H9 (cell line): ENCODE measurements at regions not wholly inside any gene's neighbourhood (a gene's known extent, or its start where the extent isn't known, plus 50 kb on each side); places are given as distances from the start of the nearest gene placed in this dataset.

Experiments used
- DNase-seq: peaks from one replicate; pipeline ENCODE4 v3.0.0-alpha.2; 2017
- H2AFZ ChIP-seq: one replicate; pipeline ENCODE4 v1.6.1; 2013; ENCODE audit warnings: mild to moderate bottlenecking, low read length, control low read depth, moderate library complexity
- H2AK5ac ChIP-seq: 2 replicates; pipeline ENCODE4 v1.6.1; 2013; ENCODE audit warnings: low read length, control low read depth, mixed read lengths; ENCODE audit not compliant: insufficient read length
- H2BK120ac ChIP-seq: one replicate; pipeline ENCODE4 v1.6.1; 2013; ENCODE audit warnings: low read depth, mild to moderate bottlenecking, low read length, control low read depth, inconsistent platforms; ENCODE audit not compliant: poor library complexity, severe bottlenecking
- H2BK12ac ChIP-seq: 2 replicates; pipeline ENCODE4 v1.6.1; 2013; ENCODE audit warnings: low read length, control low read depth, mixed read lengths, low read depth; ENCODE audit not compliant: insufficient read length
- H2BK15ac ChIP-seq: 2 replicates; pipeline ENCODE4 v1.6.1; 2013; ENCODE audit warnings: low read depth, low read length, control low read depth
- H2BK20ac ChIP-seq: one replicate; pipeline ENCODE4 v1.6.1; 2013; ENCODE audit warnings: low read depth, mild to moderate bottlenecking, low read length, control low read depth, inconsistent platforms; ENCODE audit not compliant: poor library complexity, severe bottlenecking
- H2BK5ac ChIP-seq: 2 replicates; pipeline ENCODE4 v1.6.1; 2013; ENCODE audit warnings: low read length, control low read depth, mixed read lengths; ENCODE audit not compliant: insufficient read length
- H3K14ac ChIP-seq: 2 replicates; pipeline ENCODE4 v1.6.1; 2013; ENCODE audit warnings: low read length, control low read depth; ENCODE audit not compliant: insufficient read depth
- H3K18ac ChIP-seq: 2 replicates; pipeline ENCODE4 v1.6.1; 2013; ENCODE audit warnings: low read depth, mild to moderate bottlenecking, mixed read lengths, low read length, control low read depth; ENCODE audit not compliant: insufficient read length
- H3K23ac ChIP-seq: 2 replicates; pipeline ENCODE4 v1.6.1; 2013; ENCODE audit warnings: low read length, control low read depth, mixed read lengths, low read depth; ENCODE audit not compliant: insufficient read length
- H3K23me2 ChIP-seq: 2 replicates; pipeline ENCODE4 v1.6.1; 2013; ENCODE audit warnings: low read depth, mild to moderate bottlenecking, mixed read lengths, low read length, control low read depth; ENCODE audit not compliant: insufficient read length, poor library complexity, severe bottlenecking
- H3K27ac ChIP-seq: 2 replicates; pipeline ENCODE4 v1.5.1; 2013; ENCODE audit warnings: low read length, control low read depth, mixed read lengths, low read depth; ENCODE audit not compliant: insufficient read length
- H3K27me3 ChIP-seq: 2 replicates; pipeline ENCODE4 v1.6.1; 2013; ENCODE audit warnings: low read length, control low read depth, inconsistent platforms; ENCODE audit not compliant: insufficient read depth
- H3K4ac ChIP-seq: 2 replicates; pipeline ENCODE4 v1.6.1; 2013; ENCODE audit warnings: low read depth, mild to moderate bottlenecking, control low read depth, inconsistent platforms, low read length, moderate library complexity
- H3K4me1 ChIP-seq: 2 replicates; pipeline ENCODE4 v1.6.1; 2013; ENCODE audit warnings: low read length, control low read depth, inconsistent platforms; ENCODE audit not compliant: insufficient read depth
- H3K4me2 ChIP-seq: 2 replicates; pipeline ENCODE4 v1.6.1; 2013; ENCODE audit warnings: low read length, control low read depth, mixed read lengths; ENCODE audit not compliant: insufficient read length, insufficient read depth
- H3K56ac ChIP-seq: 2 replicates; pipeline ENCODE4 v1.6.1; 2013; ENCODE audit warnings: low read depth, mild to moderate bottlenecking, mixed read lengths, low read length, control low read depth; ENCODE audit not compliant: insufficient read length
- H3K79me1 ChIP-seq: 2 replicates; pipeline ENCODE4 v1.6.1; 2013; ENCODE audit warnings: low read depth, mild to moderate bottlenecking, moderate library complexity, low read length, control low read depth, inconsistent platforms; ENCODE audit not compliant: insufficient read depth, poor library complexity, severe bottlenecking
- H3K79me2 ChIP-seq: 2 replicates; pipeline ENCODE4 v1.6.1; 2013; ENCODE audit warnings: low read length, control low read depth, inconsistent platforms; ENCODE audit not compliant: insufficient read depth
- H3K9ac ChIP-seq: 2 replicates; pipeline ENCODE4 v1.6.1; 2013; ENCODE audit warnings: low read length, control low read depth, mixed read lengths; ENCODE audit not compliant: insufficient read length; ENCODE audit errors: extremely low read depth
- H3K9me3 ChIP-seq: one replicate; pipeline ENCODE4 v1.6.1; 2013; ENCODE audit warnings: low read depth, low read length, inconsistent platforms; ENCODE audit not compliant: control insufficient read depth
- H3T11ph ChIP-seq: one replicate; pipeline ENCODE4 v1.6.1; 2013; ENCODE audit warnings: mild to moderate bottlenecking, low read length, control low read depth, inconsistent platforms
- H4K20me1 ChIP-seq: one replicate; pipeline ENCODE4 v1.6.1; 2013; ENCODE audit not compliant: control insufficient read depth, insufficient read length, insufficient read depth
- H4K5ac ChIP-seq: 2 replicates; pipeline ENCODE4 v1.6.1; 2013; ENCODE audit warnings: low read depth, mild to moderate bottlenecking, mixed read lengths, low read length, control low read depth; ENCODE audit not compliant: insufficient read length
- H4K8ac ChIP-seq: replicated peaks from 2 replicates; pipeline ENCODE4 v1.6.1; 2013; ENCODE audit warnings: low read length, control low read depth, mixed read lengths, low read depth; ENCODE audit not compliant: insufficient read length
- H4K91ac ChIP-seq: 2 replicates; pipeline ENCODE4 v1.6.1; 2013; ENCODE audit warnings: low read depth, mild to moderate bottlenecking, moderate library complexity, mixed read lengths, low read length, control low read depth; ENCODE audit not compliant: insufficient read length
- H3K27ac Mint-ChIP-seq, 3 experiments: 2 replicates in 2 of 3; 3 replicates in 1 of 3; pipeline ENCODE4 v1.8.0; 2020 to 2021; ENCODE audit warnings: mixed read lengths in 3 of 3, mild to moderate bottlenecking in 1 of 3, moderate library complexity in 1 of 3
- H3K27me3 Mint-ChIP-seq: 2 replicates; pipeline ENCODE4 v1.8.0; 2021; ENCODE audit warnings: low read depth, mild to moderate bottlenecking, moderate library complexity, mixed read lengths
- H3K36me3 Mint-ChIP-seq, 3 experiments: 2 replicates in 2 of 3; 3 replicates in 1 of 3; pipeline ENCODE4 v1.8.0; 2020 to 2021; ENCODE audit warnings: low read depth in 3 of 3, mixed read lengths in 3 of 3; ENCODE audit not compliant: insufficient read depth in 1 of 3
- H3K4me1 Mint-ChIP-seq, 2 experiments: 2 replicates each; pipeline ENCODE4 v1.8.0; 2020; ENCODE audit warnings: mixed read lengths in 2 of 2
- H3K4me3 Mint-ChIP-seq, 2 experiments: 2 replicates in 1 of 2; 3 replicates in 1 of 2; pipeline ENCODE4 v1.8.0; 2020 to 2021; ENCODE audit warnings: mild to moderate bottlenecking in 2 of 2, mixed read lengths in 2 of 2, moderate library complexity in 1 of 2
- H3K9me3 Mint-ChIP-seq, 2 experiments: 2 replicates in 1 of 2; 3 replicates in 1 of 2; pipeline ENCODE4 v1.8.0; 2020; ENCODE audit warnings: mild to moderate bottlenecking in 2 of 2, mixed read lengths in 2 of 2, moderate library complexity in 1 of 2
- WGBS: extraction: QIAGEN DNeasy Blood & Tissue Kit; methylation state at CpG from one replicate; pipeline ENCODE4 v1.1.7; 2013; ENCODE audit warnings: missing lambda C conversion rate, low lambda C conversion rate, mixed read lengths; ENCODE audit not compliant: insufficient read length; ENCODE audit errors: extremely low coverage; 5-methylcytosine and 5-hydroxymethylcytosine counted together
- TF ChIP-seq, protein P1 (sequence below): fragments of 200-600 bp; sonication (generic); conservative IDR thresholded peaks from 3 replicates; pipeline ENCODE4 v1.8.0; 2021; ENCODE audit warnings: antibody characterized with exemption, mild to moderate bottlenecking

GRCh38 chr6:19297880-19298279 is 539.3 kb upstream of the ID4 start:
- Histone ChIP-seq H2BK15ac (no peak overlapping the region), H3K27ac (no peak overlapping the region), H3K4ac (no peak overlapping the region), H4K20me1 (no peaks in the 10 kb centered on the region), H3K23ac (no peak overlapping the region), H4K91ac (no peak overlapping the region), H3K23me2 (no peaks in the 10 kb centered on the region), H3K56ac (no peak overlapping the region), H2AK5ac (no peak overlapping the region), H3K9ac (no peak overlapping the region), H4K8ac (no peak overlapping the region), H2BK20ac (no peak overlapping the region), H3K18ac (no peak overlapping the region), H3T11ph (no peak overlapping the region), H2BK120ac (no peak overlapping the region), H3K79me2 (no peaks in the 10 kb centered on the region), H4K5ac (no peak overlapping the region), H3K27me3 (no peaks in the 10 kb centered on the region), H3K79me1 (no peaks in the 10 kb centered on the region), H2BK5ac (no peak overlapping the region), H3K14ac (no peak overlapping the region), H3K4me1 (peaks cover 3% of the 10 kb centered on the region; the same call in 1 of the 2 replicates), H2BK12ac (no peak overlapping the region), H3K4me2 (no peak overlapping the region), H2AFZ (no peak overlapping the region), H3K9me3 (no peaks in the 10 kb centered on the region)
- Mint-ChIP-seq H3K4me1 (peaks cover 22 to 25% of the 10 kb centered on the region in 2 experiments), H3K4me3 (no peak overlapping the region), H3K27me3 (no peaks in the 10 kb centered on the region), H3K36me3 (no peaks in the 10 kb centered on the region), H3K9me3 (no peaks in the 10 kb centered on the region; a peak in 2 of 5 replicates), H3K27ac (peak overlapping the region in 2 of 3 experiments; percentile 17 to 43; a peak in 4 of 7 replicates)
- TF ChIP-seq, protein P1, sequence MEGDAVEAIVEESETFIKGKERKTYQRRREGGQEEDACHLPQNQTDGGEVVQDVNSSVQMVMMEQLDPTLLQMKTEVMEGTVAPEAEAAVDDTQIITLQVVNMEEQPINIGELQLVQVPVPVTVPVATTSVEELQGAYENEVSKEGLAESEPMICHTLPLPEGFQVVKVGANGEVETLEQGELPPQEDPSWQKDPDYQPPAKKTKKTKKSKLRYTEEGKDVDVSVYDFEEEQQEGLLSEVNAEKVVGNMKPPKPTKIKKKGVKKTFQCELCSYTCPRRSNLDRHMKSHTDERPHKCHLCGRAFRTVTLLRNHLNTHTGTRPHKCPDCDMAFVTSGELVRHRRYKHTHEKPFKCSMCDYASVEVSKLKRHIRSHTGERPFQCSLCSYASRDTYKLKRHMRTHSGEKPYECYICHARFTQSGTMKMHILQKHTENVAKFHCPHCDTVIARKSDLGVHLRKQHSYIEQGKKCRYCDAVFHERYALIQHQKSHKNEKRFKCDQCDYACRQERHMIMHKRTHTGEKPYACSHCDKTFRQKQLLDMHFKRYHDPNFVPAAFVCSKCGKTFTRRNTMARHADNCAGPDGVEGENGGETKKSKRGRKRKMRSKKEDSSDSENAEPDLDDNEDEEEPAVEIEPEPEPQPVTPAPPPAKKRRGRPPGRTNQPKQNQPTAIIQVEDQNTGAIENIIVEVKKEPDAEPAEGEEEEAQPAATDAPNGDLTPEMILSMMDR = no peak
- WGBS = no CpG with 5 or more reads among the region's 4 CpGs
- DNase-seq = peak; percentile 42
